Mesodermal cell (in vitro differentiated cells): ENCODE measurements at regions not wholly inside any gene's neighbourhood (a gene's known extent, or its start where the extent isn't known, plus 50 kb on each side); places are given as distances from the start of the nearest gene placed in this dataset.

Experiments used
- H3K27ac ChIP-seq: 2 replicates; pipeline ENCODE4 v1.7.0; 2013; ENCODE audit warnings: mild to moderate bottlenecking, low read depth, low read length, moderate library complexity; ENCODE audit not compliant: severe bottlenecking
- H3K36me3 ChIP-seq: 2 replicates; pipeline ENCODE4 v1.7.1; 2013; ENCODE audit warnings: mild to moderate bottlenecking, low read length, moderate library complexity; ENCODE audit not compliant: control insufficient read depth, insufficient read depth
- H3K4me1 ChIP-seq: one replicate; pipeline ENCODE4 v1.7.1; 2013; ENCODE audit warnings: mild to moderate bottlenecking, low read length; ENCODE audit not compliant: insufficient read depth, control insufficient read depth, poor library complexity, severe bottlenecking
- H3K4me3 ChIP-seq: 2 replicates; pipeline ENCODE4 v1.7.0; 2013; ENCODE audit warnings: low read length, control low read depth, mild to moderate bottlenecking; ENCODE audit not compliant: insufficient read depth, poor library complexity, severe bottlenecking; ENCODE audit errors: extremely low read depth
- H3K9me3 ChIP-seq: 2 replicates; pipeline ENCODE4 v1.7.1; 2013; ENCODE audit warnings: mild to moderate bottlenecking, low read length, moderate library complexity; ENCODE audit not compliant: control insufficient read depth
- WGBS, 2 experiments: methylation state at CpG; one replicate each; pipeline ENCODE4 v1.1.5; 2013; ENCODE audit warnings: missing lambda C conversion rate in 2 of 2; ENCODE audit not compliant: insufficient coverage in 2 of 2; 5-methylcytosine and 5-hydroxymethylcytosine counted together

- WGBS, 2 experiments, result 80 to 100% methylated on average over 1 of the region's 4 CpGs
- H3K4me3 ChIP-seq, result no peak overlapping the region
These were observed 402.1 kb upstream of the CHD6 start for GRCh38 chr20:42020316-42020715.

GRCh38 chr20:42018979-42019378, 400.8 kb upstream of the CHD6 start:
- no peaks in the 10 kb centered on the region for H3K36me3 ChIP-seq
- H3K4me1 ChIP-seq, result no peaks in the 10 kb centered on the region
- no peak overlapping the region for H3K4me3 ChIP-seq
- H3K27ac ChIP-seq, result no peak overlapping the region
- H3K9me3 ChIP-seq, result no peaks in the 10 kb centered on the region

More at GRCh38 chr20:42020316-42020715, 402.1 kb upstream of the CHD6 start:
- Histone ChIP-seq H3K9me3 (no peaks in the 10 kb centered on the region), H3K36me3 (no peaks in the 10 kb centered on the region), H3K4me1 (no peaks in the 10 kb centered on the region), H3K27ac (no peak overlapping the region)

- H3K27ac ChIP-seq, result no peak overlapping the region
- no peaks in the 10 kb centered on the region for H3K9me3 ChIP-seq
- H3K4me1 ChIP-seq, result no peaks in the 10 kb centered on the region
- WGBS, 2 experiments, result 70 to 77% methylated on average over 3 of the region's 3 CpGs
- no peak overlapping the region for H3K4me3 ChIP-seq
- H3K36me3 ChIP-seq, result no peaks in the 10 kb centered on the region
These were observed 391.9 kb upstream of the CHD6 start for GRCh38 chr20:42010090-42010489.

GRCh38 chr20:42007251-42007650, 389.1 kb upstream of the CHD6 start:
- no peaks in the 10 kb centered on the region for H3K4me1 ChIP-seq
- no peaks in the 10 kb centered on the region for H3K9me3 ChIP-seq
- 76 to 84% methylated on average over 3 of the region's 4 CpGs for WGBS, 2 experiments
- H3K4me3 ChIP-seq, result no peak overlapping the region
- no peaks in the 10 kb centered on the region for H3K36me3 ChIP-seq
- no peak overlapping the region for H3K27ac ChIP-seq

GRCh38 chr20:42005211-42005610, 387.0 kb upstream of the CHD6 start:
- H3K9me3 ChIP-seq, result no peaks in the 10 kb centered on the region
- H3K36me3 ChIP-seq, result no peaks in the 10 kb centered on the region
- no peaks in the 10 kb centered on the region for H3K4me1 ChIP-seq
- H3K4me3 ChIP-seq, result no peak overlapping the region
- no peak overlapping the region for H3K27ac ChIP-seq

GRCh38 chr20:42003380-42003779, 385.2 kb upstream of the CHD6 start:
- Histone ChIP-seq H3K36me3 (no peaks in the 10 kb centered on the region), H3K4me3 (no peak overlapping the region), H3K9me3 (no peaks in the 10 kb centered on the region), H3K4me1 (no peaks in the 10 kb centered on the region), H3K27ac (no peak overlapping the region)
- WGBS, 2 experiments, result 100% methylated on average over 1 of the region's 2 CpGs

- Histone ChIP-seq H3K36me3 (no peaks in the 10 kb centered on the region), H3K4me1 (no peaks in the 10 kb centered on the region), H3K4me3 (no peak overlapping the region), H3K27ac (no peak overlapping the region), H3K9me3 (no peaks in the 10 kb centered on the region)
- 97% methylated on average over 84 to 92 of the region's 92 CpGs for WGBS, 2 experiments
These were observed 380.6 kb upstream of the CHD6 start for GRCh38 chr20:41998539-41999341.

GRCh38 chr20:41996951-41997350, 378.8 kb upstream of the CHD6 start:
- no peaks in the 10 kb centered on the region for H3K9me3 ChIP-seq
- WGBS, 2 experiments, result 77 to 85% methylated on average over 2 to 3 of the region's 3 CpGs

GRCh38 chr20:41992481-41992880, 374.3 kb upstream of the CHD6 start:
- no peaks in the 10 kb centered on the region for H3K36me3 ChIP-seq
- H3K4me3 ChIP-seq, result no peak overlapping the region
- no peak overlapping the region for H3K27ac ChIP-seq
- WGBS, 2 experiments, result 63 to 100% methylated on average over 1 of the region's 4 CpGs
- no peaks in the 10 kb centered on the region for H3K4me1 ChIP-seq
- no peaks in the 10 kb centered on the region for H3K9me3 ChIP-seq

More at GRCh38 chr20:41996951-41997350, 378.8 kb upstream of the CHD6 start:
- H3K27ac ChIP-seq, result no peak overlapping the region
- H3K36me3 ChIP-seq, result no peaks in the 10 kb centered on the region
- H3K4me1 ChIP-seq, result no peaks in the 10 kb centered on the region
- H3K4me3 ChIP-seq, result no peak overlapping the region

- H3K4me3 ChIP-seq, result no peak overlapping the region
- no peaks in the 10 kb centered on the region for H3K36me3 ChIP-seq
- no peak overlapping the region for H3K27ac ChIP-seq
- H3K4me1 ChIP-seq, result no peaks in the 10 kb centered on the region
- 75 to 100% methylated on average over 1 of the region's 1 CpG for WGBS, 2 experiments
- no peaks in the 10 kb centered on the region for H3K9me3 ChIP-seq
These were observed 373.2 kb upstream of the CHD6 start for GRCh38 chr20:41991412-41991811.

- no peak overlapping the region for H3K4me3 ChIP-seq
- no peaks in the 10 kb centered on the region for H3K4me1 ChIP-seq
- H3K36me3 ChIP-seq, result no peaks in the 10 kb centered on the region
- H3K27ac ChIP-seq, result no peak overlapping the region
- H3K9me3 ChIP-seq, result no peaks in the 10 kb centered on the region
- WGBS, 2 experiments, result 60 to 70% methylated on average over 5 to 7 of the region's 10 CpGs
These were observed 371.9 kb upstream of the CHD6 start for GRCh38 chr20:41989935-41990635.
